IMR-90 (cell line): ENCODE measurements at regions not wholly inside any gene's neighbourhood (a gene's known extent, or its start where the extent isn't known, plus 50 kb on each side); places are given as distances from the start of the nearest gene placed in this dataset.
"Not testable (repeated sequence)": the region's sequence is repeated elsewhere in the genome, so short reads cannot be mapped to it uniquely, and the experiment has no call there.

ENCODE experiments used
- BHLHE40 ChIP-seq: fragments of 150-350 bp; IDR thresholded peaks from 2 replicates; pipeline ENCODE4 v1.6.1; 2016; ENCODE audit warnings: mild to moderate bottlenecking, low read depth, low read length
- CEBPB ChIP-seq: IDR thresholded peaks from 2 replicates; pipeline ENCODE4 v1.6.1; 2012; ENCODE audit warnings: low read depth, low read length, improper control_type of control experiment
- CHD1 ChIP-seq: IDR thresholded peaks from 2 replicates; pipeline ENCODE4 v1.6.1; 2012; ENCODE audit warnings: low read depth, low read length, improper control_type of control experiment
- CTCF ChIP-seq: conservative IDR thresholded peaks from 2 replicates; pipeline ENCODE4 v1.5.1; 2012; ENCODE audit warnings: mild to moderate bottlenecking, low read depth, low read length, improper control_type of control experiment
- MAZ ChIP-seq: IDR thresholded peaks from 2 replicates; pipeline ENCODE4 v1.6.1; 2012; ENCODE audit warnings: low read depth, mild to moderate bottlenecking, low read length, improper control_type of control experiment, moderate library complexity, borderline replicate concordance
- MXI1 ChIP-seq: IDR thresholded peaks from 2 replicates; pipeline ENCODE4 v1.6.1; 2012; ENCODE audit warnings: low read depth, mild to moderate bottlenecking, low read length, moderate library complexity, borderline replicate concordance
- POLR2A ChIP-seq: IDR thresholded peaks from 2 replicates; pipeline ENCODE4 v1.6.1; 2012; ENCODE audit warnings: mild to moderate bottlenecking, low read depth, low read length
- RAD21 ChIP-seq: IDR thresholded peaks from 2 replicates; pipeline ENCODE4 v1.6.1; 2012; ENCODE audit warnings: low read length, improper control_type of control experiment
- RCOR1 ChIP-seq: IDR thresholded peaks from 2 replicates; pipeline ENCODE4 v1.6.1; 2012; ENCODE audit warnings: mild to moderate bottlenecking, low read length, improper control_type of control experiment; ENCODE audit not compliant: insufficient replicate concordance
- RFX5 ChIP-seq: IDR thresholded peaks from 2 replicates; pipeline ENCODE4 v1.8.0; 2012; ENCODE audit warnings: low read depth, mild to moderate bottlenecking, low read length, moderate library complexity
- SMC3 ChIP-seq: fragments of 150-350 bp; IDR thresholded peaks from 2 replicates; pipeline ENCODE4 v1.6.1; 2016; ENCODE audit warnings: low read depth, mild to moderate bottlenecking, antibody characterized with exemption, low read length, moderate library complexity
- USF2 ChIP-seq: fragments of 150-350 bp; IDR thresholded peaks from 2 replicates; pipeline ENCODE4 v1.6.1; 2017; ENCODE audit warnings: mild to moderate bottlenecking, antibody characterized with exemption, low read length, low read depth

- TF ChIP-seq RAD21, CEBPB, CTCF, POLR2A, USF2, BHLHE40, MXI1, RFX5, MAZ, RCOR1, SMC3, CHD1: not testable (repeated sequence)
Observed at GRCh38 chr4:49137961-49138360, 151.9 kb downstream of the CWH43 start.
